ENCODE measurements at regions not wholly inside any gene's neighbourhood (a gene's known extent, or its start where the extent isn't known, plus 50 kb on each side); places are given as distances from the start of the nearest gene placed in this dataset.
"Not testable (repeated sequence)": the region's sequence is repeated elsewhere in the genome, so short reads cannot be mapped to it uniquely, and the experiment has no call there.

GRCh38 chr5:87524217-87524616, 111.5 kb upstream of the CCNH start:
- intact Hi-C loops (cut with DNase I): no loop called here
- Histone ChIP-seq H3K9me3 (no peaks in the 10 kb centered on the region), H3K36me3 (no peaks in the 10 kb centered on the region), H3K27ac (no peak overlapping the region), H3K27me3 (no peaks in the 10 kb centered on the region), H3K4me1 (no peaks in the 10 kb centered on the region), H3K4me3 (no peak overlapping the region)
- TF ChIP-seq, protein P1, sequence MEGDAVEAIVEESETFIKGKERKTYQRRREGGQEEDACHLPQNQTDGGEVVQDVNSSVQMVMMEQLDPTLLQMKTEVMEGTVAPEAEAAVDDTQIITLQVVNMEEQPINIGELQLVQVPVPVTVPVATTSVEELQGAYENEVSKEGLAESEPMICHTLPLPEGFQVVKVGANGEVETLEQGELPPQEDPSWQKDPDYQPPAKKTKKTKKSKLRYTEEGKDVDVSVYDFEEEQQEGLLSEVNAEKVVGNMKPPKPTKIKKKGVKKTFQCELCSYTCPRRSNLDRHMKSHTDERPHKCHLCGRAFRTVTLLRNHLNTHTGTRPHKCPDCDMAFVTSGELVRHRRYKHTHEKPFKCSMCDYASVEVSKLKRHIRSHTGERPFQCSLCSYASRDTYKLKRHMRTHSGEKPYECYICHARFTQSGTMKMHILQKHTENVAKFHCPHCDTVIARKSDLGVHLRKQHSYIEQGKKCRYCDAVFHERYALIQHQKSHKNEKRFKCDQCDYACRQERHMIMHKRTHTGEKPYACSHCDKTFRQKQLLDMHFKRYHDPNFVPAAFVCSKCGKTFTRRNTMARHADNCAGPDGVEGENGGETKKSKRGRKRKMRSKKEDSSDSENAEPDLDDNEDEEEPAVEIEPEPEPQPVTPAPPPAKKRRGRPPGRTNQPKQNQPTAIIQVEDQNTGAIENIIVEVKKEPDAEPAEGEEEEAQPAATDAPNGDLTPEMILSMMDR (IDR thresholded peaks at IDR 0.05): no peak
- DNase-seq (no peak), ATAC-seq (no peak)

DNA sequence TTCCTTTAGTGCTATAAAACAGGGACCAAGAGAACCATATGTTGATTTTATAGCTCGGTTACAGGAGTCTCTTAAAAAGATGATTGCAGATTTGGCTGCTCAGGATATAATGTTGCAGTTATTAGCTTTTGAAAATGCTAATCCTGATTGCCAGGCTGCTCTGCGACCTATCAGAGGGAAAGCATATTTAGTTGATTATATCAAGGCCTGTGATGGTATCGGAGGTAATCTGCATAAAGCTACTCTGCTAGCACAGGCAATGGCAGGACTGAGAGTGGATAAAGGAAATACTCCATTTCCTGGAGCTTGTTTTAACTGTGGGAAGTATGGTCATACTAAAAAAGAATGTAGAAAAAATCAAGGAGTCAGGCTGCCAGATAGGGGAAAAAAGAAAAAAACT, 99.0 kb upstream of the CCNH start:
- H3K4me1 ChIP-seq; H3K4me3 ChIP-seq; intact Hi-C loops (cut with DNase I); H3K9me3 ChIP-seq; H3K27me3 ChIP-seq; DNase-seq; H3K36me3 ChIP-seq; ATAC-seq; H3K27ac ChIP-seq: not testable (repeated sequence)

DNA sequence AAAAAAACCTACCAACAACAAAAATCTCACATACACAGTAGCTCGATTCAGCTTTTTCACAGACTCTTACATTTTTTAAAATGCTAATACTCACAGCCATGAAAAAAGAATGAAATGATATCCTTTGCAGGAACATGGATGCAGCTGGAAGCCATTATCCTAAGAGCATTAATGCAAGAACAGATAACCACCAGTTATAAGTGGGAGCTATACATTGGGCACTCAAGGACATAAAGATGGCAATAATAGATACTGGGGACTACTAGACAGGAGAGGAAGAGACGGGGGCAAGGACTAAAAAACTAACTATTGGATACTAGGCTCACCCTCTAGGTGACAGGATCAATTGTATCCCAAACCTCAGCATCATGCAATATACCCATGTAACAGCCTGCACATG, 90.3 kb upstream of the CCNH start:
- Histone ChIP-seq H3K4me1 (no peaks in the 10 kb centered on the region), H3K36me3 (no peaks in the 10 kb centered on the region), H3K27me3 (no peaks in the 10 kb centered on the region), H3K4me3 (no peak overlapping the region), H3K27ac (no peak overlapping the region), H3K9me3 (no peaks in the 10 kb centered on the region)
- DNase-seq (no peak), ATAC-seq (no peak)
- TF ChIP-seq, protein P1 (IDR thresholded peaks at IDR 0.05): no peak
- intact Hi-C loops (cut with DNase I): no loop called here

DNA sequence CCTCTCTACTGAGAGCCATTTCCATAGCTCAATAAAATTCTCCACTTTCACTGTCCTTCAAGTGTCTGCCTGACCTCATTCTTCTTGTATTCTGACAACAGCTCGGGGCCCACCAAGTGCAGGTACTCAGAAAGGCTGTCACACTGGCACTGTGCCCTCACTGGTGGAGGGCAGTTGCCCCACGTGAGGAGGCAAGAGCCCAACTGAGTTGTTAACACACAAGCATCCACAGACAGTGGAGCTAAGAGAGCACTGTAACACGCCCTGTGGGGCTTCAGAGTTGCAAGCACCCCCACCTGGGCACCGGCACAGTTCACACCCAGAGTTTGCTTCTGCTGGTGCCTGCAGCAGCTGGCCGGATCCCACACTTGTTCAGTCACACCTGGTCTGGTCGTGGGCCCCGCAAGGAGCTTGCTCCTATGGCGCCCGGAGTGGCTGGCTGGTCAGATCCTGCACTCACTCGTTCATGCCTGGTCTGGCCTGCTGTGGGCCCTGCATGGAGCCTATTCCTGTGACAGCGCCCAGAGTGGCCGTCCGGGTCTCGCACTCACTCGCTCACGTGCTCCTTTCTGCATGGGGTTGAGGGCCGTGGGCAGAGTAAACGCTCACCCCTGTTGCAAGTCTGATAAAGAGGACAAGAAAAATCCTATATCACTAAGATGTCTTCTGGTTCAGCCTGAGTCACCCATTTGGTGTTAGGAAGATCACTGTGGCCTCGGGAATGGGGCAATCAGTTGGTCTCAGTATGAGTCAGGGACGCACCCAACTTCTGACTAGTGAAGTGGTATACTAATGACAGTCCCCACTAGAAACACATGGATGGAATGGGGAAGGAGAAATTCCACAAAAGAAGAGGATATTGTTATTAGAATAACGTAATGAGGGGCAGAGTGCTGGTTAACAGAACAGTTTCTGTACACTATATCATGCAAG, 87.0 kb upstream of the CCNH start:
- H3K4me3 ChIP-seq: no peak overlapping the region
- intact Hi-C loops (cut with DNase I): no loop called here
- no peaks in the 10 kb centered on the region for H3K36me3 ChIP-seq
- no peaks in the 10 kb centered on the region for H3K27me3 ChIP-seq
- no peaks in the 10 kb centered on the region for H3K4me1 ChIP-seq
- H3K9me3 ChIP-seq: peaks cover 0 to 12% of the 10 kb centered on the region in 2 donors
- DNase-seq (peak in 1 of 4 donors; percentile 58), ATAC-seq (no peak)
- no peak overlapping the region for H3K27ac ChIP-seq
- TF ChIP-seq, protein P1 (IDR thresholded peaks at IDR 0.05): no peak

Measured in left lung (tissue), 4 donors.